K562 (cell line): ENCODE measurements at regions not wholly inside any gene's neighbourhood (a gene's known extent, or its start where the extent isn't known, plus 50 kb on each side); places are given as distances from the start of the nearest gene placed in this dataset.

Source experiments
- ATAC-seq: fragments of 200-7000 bp; cut with Tn5 transposase; 3 replicates; pipeline ENCODE4 v1.9.1; 2020; ENCODE audit warnings: moderate library complexity
- BruUV-seq: library from RNA; stranded (reverse); fragments of 400-500 nt; replicated peaks from 2 replicates; lab custom pipeline; 2021; lab: Mats Ljungman, UMichigan
- CTCF ChIA-PET: fragments of 300-600 bp; formaldehyde crosslinking; extraction: SDS; loops from one replicate; lab custom pipeline; 2021; ENCODE audit warnings: low intra/inter-chr PET ratio; lab: Yijun Ruan, JAX
- POLR2A ChIA-PET: fragments of 300-600, 350-650 bp; sonication (Branson Sonifier 250); formaldehyde crosslinking; extraction: SDS; loops from one replicate; lab custom pipeline; 2021; ENCODE audit warnings: antibody characterized with exemption, inconsistent platforms; lab: Yijun Ruan, JAX
- DNase-seq, 4 experiments: peaks; one replicate each; pipeline versions ENCODE4 v3.0.0 to v3.0.0-alpha.2; 2011 to 2018; ENCODE audit warnings: low spot score in 3 of 4, mixed read lengths in 3 of 4; ENCODE audit errors: extremely low read depth in 1 of 4
- FAIRE-seq: peaks from 2 replicates; lab custom pipeline; 2011; peaks lifted over from hg19 to GRCh38; lab: Jason Lieb, UNC
- H2AFZ ChIP-seq: 2 replicates; pipeline ENCODE4 v1.6.0; 2011; ENCODE audit warnings: low read depth, low read length, control low read depth, inconsistent platforms
- H3K27ac ChIP-seq: fragments of 200-600 bp; 3 replicates; pipeline ENCODE4 v1.8.0; 2011; ENCODE audit warnings: low read depth, mild to moderate bottlenecking, control low read depth, inconsistent platforms, low read length, moderate library complexity, mixed read lengths; ENCODE audit errors: extremely low read depth
- H3K27me3 ChIP-seq, 2 experiments: fragments of 300-600 bp in 1 of 2; 2 replicates in 1 of 2; 3 replicates in 1 of 2; pipeline versions ENCODE4 v1.6.0 to v1.8.0; 2011; ENCODE audit warnings: inconsistent platforms in 2 of 2, low read length in 2 of 2, mild to moderate bottlenecking in 1 of 2, mixed read lengths in 1 of 2, moderate library complexity in 1 of 2; ENCODE audit not compliant: control insufficient read depth in 2 of 2, insufficient read depth in 2 of 2
- H3K36me3 ChIP-seq: fragments of 300-600 bp; 3 replicates; pipeline ENCODE4 v1.8.0; 2011; ENCODE audit warnings: mild to moderate bottlenecking, low read length, inconsistent platforms; ENCODE audit not compliant: control insufficient read depth, insufficient read depth
- H3K4me1 ChIP-seq, 2 experiments: fragments of 200-600 bp in 1 of 2; replicated peaks in 1 of 2; 2 replicates in 1 of 2; 3 replicates in 1 of 2; pipeline versions ENCODE4 v1.5.1 to v1.8.0; 2011; ENCODE audit warnings: inconsistent platforms in 2 of 2, low read length in 2 of 2, mild to moderate bottlenecking in 1 of 2, mixed read lengths in 1 of 2, moderate library complexity in 1 of 2; ENCODE audit not compliant: control insufficient read depth in 2 of 2, insufficient read depth in 2 of 2
- H3K4me2 ChIP-seq: 2 replicates; pipeline ENCODE4 v1.6.1; 2011; ENCODE audit warnings: low read length, control low read depth, inconsistent platforms, mixed read lengths; ENCODE audit not compliant: insufficient read depth
- H3K4me3 ChIP-seq: fragments of 200-600 bp; sonication (generic), shearing (Covaris generic); 2 replicates; pipeline ENCODE4 v1.5.1; 2016; ENCODE audit warnings: control low read depth, inconsistent platforms
- H3K79me2 ChIP-seq: fragments of 200-600 bp; 3 replicates; pipeline ENCODE4 v1.8.0; 2011; ENCODE audit warnings: low read length, inconsistent platforms; ENCODE audit not compliant: control insufficient read depth, insufficient read depth
- H3K9ac ChIP-seq, 2 experiments: 2 replicates each; pipeline versions ENCODE4 v1.6.0 to v1.6.1; 2011; ENCODE audit warnings: low read depth in 2 of 2, low read length in 2 of 2, control low read depth in 1 of 2, inconsistent platforms in 1 of 2, mild to moderate bottlenecking in 1 of 2, mixed read lengths in 1 of 2; ENCODE audit not compliant: insufficient read depth in 1 of 2
- H3K9me1 ChIP-seq: one replicate; pipeline ENCODE4 v1.6.0; 2011; ENCODE audit warnings: inconsistent platforms, mild to moderate bottlenecking, low read length, moderate library complexity; ENCODE audit not compliant: control insufficient read depth, insufficient read depth
- H3K9me3 ChIP-seq: replicated peaks from 2 replicates; pipeline ENCODE4 v1.5.1; 2011; ENCODE audit warnings: low read depth, low read length, inconsistent platforms; ENCODE audit not compliant: control insufficient read depth, insufficient read depth
- H4K20me1 ChIP-seq: replicated peaks from 2 replicates; pipeline ENCODE4 v1.6.1; 2011; ENCODE audit warnings: low read length, inconsistent platforms, mixed read lengths; ENCODE audit not compliant: control insufficient read depth, insufficient read depth
- CHD2 ChIP-seq: IDR thresholded peaks from 2 replicates; pipeline ENCODE4 v1.6.1; 2011; ENCODE audit warnings: low read depth, low read length
- CTCFL ChIP-seq: IDR thresholded peaks from 2 replicates; pipeline ENCODE4 v1.6.1; 2011; ENCODE audit warnings: borderline replicate concordance, low read depth, mild to moderate bottlenecking, moderate library complexity, low read length; ENCODE audit not compliant: insufficient read depth, poor library complexity, severe bottlenecking
- ILF3 ChIP-seq: fragments of 450-650 bp; IDR thresholded peaks from 2 replicates; pipeline ENCODE4 v1.6.1; 2018; ENCODE audit warnings: antibody characterized with exemption, mild to moderate bottlenecking, moderate library complexity, borderline replicate concordance
- NCOA2 ChIP-seq, 2 experiments: fragments of 450-650 bp; IDR thresholded peaks; 2 replicates each; pipeline ENCODE4 v1.6.1; 2018; ENCODE audit warnings: mild to moderate bottlenecking in 2 of 2, moderate library complexity in 1 of 2; ENCODE audit not compliant: partially characterized antibody in 2 of 2
- RBM25 ChIP-seq: fragments of 200-400 bp; formaldehyde crosslinking; IDR thresholded peaks from 2 replicates; pipeline ENCODE4 v1.6.1; 2018; ENCODE audit warnings: low read length, low read depth, moderate library complexity; ENCODE audit not compliant: severe bottlenecking
- TFAM ChIP-seq: fragments of 250-450 bp; sonication (Bioruptor Pico); conservative IDR thresholded peaks from 2 replicates; pipeline ENCODE4 v1.5.0; 2021; ENCODE audit warnings: mild to moderate bottlenecking, moderate library complexity
- TSHZ1 ChIP-seq: fragments of 250-450 bp; sonication (Bioruptor Pico); IDR thresholded peaks from 2 replicates; pipeline ENCODE4 v1.4.0; 2020; ENCODE audit warnings: mild to moderate bottlenecking, moderate library complexity
- ZC3H4 ChIP-seq: sonication (generic); formaldehyde crosslinking; IDR thresholded peaks from 2 replicates; pipeline ENCODE4 v1.9.0; 2021; ENCODE audit warnings: missing genetic modification reagents, borderline replicate concordance
- ZNF280A ChIP-seq: fragments of 450-650 bp; IDR thresholded peaks from 2 replicates; pipeline ENCODE4 v1.6.1; 2018; ENCODE audit warnings: mild to moderate bottlenecking, low read depth; ENCODE audit not compliant: partially characterized antibody
- WGBS: fragments of 100-300 bp; shearing (Covaris generic); methylation state at CpG from one replicate; pipeline ENCODE4 v1.1.6; 2016; ENCODE audit warnings: low coverage, mixed read lengths; ENCODE audit not compliant: insufficient coverage; ENCODE audit errors: missing lambda C conversion rate; 5-methylcytosine and 5-hydroxymethylcytosine counted together
- in situ Hi-C: fragments of 300-500 bp; cut with MboI; formaldehyde crosslinking; loops from 4 replicates; pipeline ENCODE4 v1.15.0; 2018; ENCODE audit warnings: inconsistent platforms, mixed read lengths
- intact Hi-C: fragments of 100-400 bp; cut with micrococcal nuclease; formaldehyde crosslinking; loops from 2 replicates; pipeline ENCODE4 v1.14.2; 2022

- Histone ChIP-seq H3K4me3 (no peak overlapping the region), H3K36me3 (no peaks in the 10 kb centered on the region), H3K9me3 (no peaks in the 10 kb centered on the region), H3K79me2 (no peaks in the 10 kb centered on the region), H2AFZ (no peak overlapping the region), H3K9ac (no peak overlapping the region), H3K27me3 (no peaks in the 10 kb centered on the region), H3K4me1 (no peaks in the 10 kb centered on the region), H3K9me1 (no peaks in the 10 kb centered on the region), H4K20me1 (no peaks in the 10 kb centered on the region), H3K4me2 (no peak overlapping the region), H3K27ac (no peak overlapping the region)
- intact Hi-C loops: no loop called here
- ChIA-PET CTCF (no interaction called here), POLR2A (interaction anchor here (1.1 to 1.5 kb wide), 2 partner anchors 21 to 29 kb away, joined by 3 to 5 read pairs; no protein-coding TSS in a partner anchor)
- no peak for DNase-seq
- TF ChIP-seq CTCFL (no peak), TFAM (CRISPR knock-in tag) (no peak), NCOA2 (IDR thresholded peaks at IDR 0.05; ENCODE audit: partially characterized antibody in 2 of 2) (no peak)
- no peak for ATAC-seq
- no TSS peak for BruUV-seq
- no peak for FAIRE-seq
- in situ Hi-C loops: no loop called here
Measured at GRCh38 chr3:31086698-31087097, 192.2 kb upstream of the GADL1 start.

- no peaks in the 10 kb centered on the region for H4K20me1 ChIP-seq
- no peak overlapping the region for H3K9ac ChIP-seq
- 0% methylated on average over 1 of the region's 2 CpGs for WGBS
- no TSS peak for BruUV-seq
- no peaks in the 10 kb centered on the region for H3K79me2 ChIP-seq
- no peaks in the 10 kb centered on the region; a peak in 1 of 5 replicates for H3K4me1 ChIP-seq
- FAIRE-seq: no peak
- H3K4me2 ChIP-seq: no peak overlapping the region
- H3K36me3 ChIP-seq: no peaks in the 10 kb centered on the region
- ChIA-PET CTCF (no interaction called here), POLR2A (no interaction called here)
- H2AFZ ChIP-seq: no peak overlapping the region
- no peak overlapping the region for H3K27ac ChIP-seq
- in situ Hi-C loops: no loop called here
- ATAC-seq: no peak
- intact Hi-C loops: no loop called here
- H3K9me3 ChIP-seq: no peaks in the 10 kb centered on the region
- no peaks in the 10 kb centered on the region for H3K9me1 ChIP-seq
- no peaks in the 10 kb centered on the region for H3K27me3 ChIP-seq
- DNase-seq: no peak
- no peak overlapping the region for H3K4me3 ChIP-seq
- TF ChIP-seq TSHZ1 (CRISPR knock-in tag): no peak
- no peak for TF ChIP-seq ZNF280A
- no peak for TF ChIP-seq CHD2
- TF ChIP-seq RBM25: no peak
- TF ChIP-seq ILF3: no peak
- no peak for TF ChIP-seq ZC3H4 (CRISPR knock-in tag)
Measured at GRCh38 chr3:31091748-31092147, 197.3 kb upstream of the GADL1 start.
